Left lobe of liver (tissue), 2 donors: ENCODE measurements at regions not wholly inside any gene's neighbourhood (a gene's known extent, or its start where the extent isn't known, plus 50 kb on each side); places are given as distances from the start of the nearest gene placed in this dataset.
"Not testable (repeated sequence)": the region's sequence is repeated elsewhere in the genome, so short reads cannot be mapped to it uniquely, and the experiment has no call there.

Experiments used
- ATAC-seq: fragments of 200-7000 bp; cut with Tn5 transposase; one replicate; pipeline ENCODE4 v1.9.1; 2020; ENCODE audit warnings: mild to moderate bottlenecking, moderate library complexity
- DNase-seq: peaks from one replicate; pipeline ENCODE4 v3.0.0-alpha.2; 2020; ENCODE audit warnings: low spot score
- donor health status: DM: no; HTN: no; CAD: no; lungs with moderate emphysema.
- donor health status: DM: no; HTN: yes; CAD: no.

DNA sequence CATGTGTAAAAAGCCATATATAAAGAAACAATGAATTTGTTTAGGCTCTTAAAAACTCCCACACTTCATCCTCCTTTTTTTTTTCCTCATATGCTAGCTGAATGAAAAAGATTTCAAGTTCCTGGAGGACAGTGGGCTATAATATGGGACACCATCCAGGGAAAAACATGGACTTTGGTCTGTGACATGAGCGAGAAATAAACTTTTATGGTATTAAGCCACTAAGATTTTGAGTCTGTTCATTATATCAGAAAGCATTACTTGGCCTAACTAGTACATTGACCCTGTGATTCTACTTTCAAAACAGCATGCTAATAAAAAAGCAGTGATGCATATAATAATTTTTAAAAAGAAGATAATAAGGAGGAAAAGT is 392.3 kb upstream of the CAMK1G start:
- no peak for DNase-seq
- peak; percentile 66 for ATAC-seq

GRCh38 chr1:209196140-209196539 is 387.4 kb upstream of the CAMK1G start:
- ATAC-seq (no peak), DNase-seq (no peak)

- no peak for DNase-seq
- no peak for ATAC-seq
Measured at GRCh38 chr1:209198961-209199750, 384.4 kb upstream of the CAMK1G start.

- no peak for ATAC-seq
- DNase-seq = no peak
Measured at GRCh38 chr1:209199822-209200221, 383.7 kb upstream of the CAMK1G start.

- ATAC-seq, DNase-seq: not testable (repeated sequence)
Measured at GRCh38 chr1:209202321-209202720, 381.2 kb upstream of the CAMK1G start.

- peak; percentile 74 for ATAC-seq
- DNase-seq = no peak
Measured at GRCh38 chr1:209202830-209203532, 380.5 kb upstream of the CAMK1G start.

- no peak for DNase-seq
Measured at GRCh38 chr1:209203533-209203895, 380.0 kb upstream of the CAMK1G start.

DNA sequence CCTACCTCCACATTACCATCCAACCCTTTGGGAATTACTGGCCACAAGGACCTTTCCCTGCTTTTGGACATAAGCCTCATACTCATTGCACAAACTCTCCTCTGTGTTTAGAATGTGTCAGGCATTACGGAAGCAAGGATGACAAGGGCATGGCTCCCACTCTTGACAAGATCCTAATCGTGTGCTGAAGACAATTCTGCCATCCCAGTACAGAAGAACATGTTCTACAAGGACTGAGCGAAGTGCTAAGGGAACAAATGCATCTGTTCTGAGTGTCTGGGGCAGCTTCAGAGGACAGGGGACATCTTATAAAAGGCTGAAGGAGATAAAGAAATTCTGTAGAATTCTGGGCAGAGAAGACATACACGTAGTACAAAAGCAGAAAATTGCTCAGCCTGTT is 378.5 kb upstream of the CAMK1G start:
- ATAC-seq = no peak

More at GRCh38 chr1:209203533-209203895, 380.0 kb upstream of the CAMK1G start:
- ATAC-seq = no peak

DNA sequence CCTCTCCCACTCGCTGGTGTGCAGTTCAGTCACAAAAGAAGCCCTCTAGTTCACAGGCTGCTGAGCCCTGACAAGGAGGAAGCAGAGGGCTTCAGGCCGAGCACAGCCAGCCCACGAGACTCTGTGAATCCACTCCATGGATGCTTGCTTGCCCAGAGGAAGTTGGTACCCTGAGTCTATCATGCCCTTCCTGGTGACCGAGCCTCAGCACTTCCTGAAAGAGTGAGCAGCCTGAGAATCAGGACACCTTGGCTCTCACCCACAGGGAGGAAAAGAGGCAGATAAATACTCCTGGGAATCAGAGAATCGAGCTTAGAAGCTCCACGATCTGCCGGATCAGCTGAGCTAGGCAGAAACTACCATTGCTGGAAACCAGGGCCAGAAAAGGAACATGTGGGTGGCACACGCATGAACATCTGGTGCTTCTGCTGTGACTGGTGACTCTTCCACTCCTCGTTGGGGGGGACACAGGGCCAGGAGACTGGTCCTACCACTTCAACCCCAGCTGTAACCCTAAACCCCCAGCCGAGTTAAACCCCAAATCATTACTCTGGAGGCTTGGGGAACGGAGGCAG is 376.3 kb upstream of the CAMK1G start:
- ATAC-seq = peak; percentile 19
- no peak for DNase-seq

More for the DNA sequence above, 378.5 kb upstream of the CAMK1G start:
- no peak for DNase-seq

DNA sequence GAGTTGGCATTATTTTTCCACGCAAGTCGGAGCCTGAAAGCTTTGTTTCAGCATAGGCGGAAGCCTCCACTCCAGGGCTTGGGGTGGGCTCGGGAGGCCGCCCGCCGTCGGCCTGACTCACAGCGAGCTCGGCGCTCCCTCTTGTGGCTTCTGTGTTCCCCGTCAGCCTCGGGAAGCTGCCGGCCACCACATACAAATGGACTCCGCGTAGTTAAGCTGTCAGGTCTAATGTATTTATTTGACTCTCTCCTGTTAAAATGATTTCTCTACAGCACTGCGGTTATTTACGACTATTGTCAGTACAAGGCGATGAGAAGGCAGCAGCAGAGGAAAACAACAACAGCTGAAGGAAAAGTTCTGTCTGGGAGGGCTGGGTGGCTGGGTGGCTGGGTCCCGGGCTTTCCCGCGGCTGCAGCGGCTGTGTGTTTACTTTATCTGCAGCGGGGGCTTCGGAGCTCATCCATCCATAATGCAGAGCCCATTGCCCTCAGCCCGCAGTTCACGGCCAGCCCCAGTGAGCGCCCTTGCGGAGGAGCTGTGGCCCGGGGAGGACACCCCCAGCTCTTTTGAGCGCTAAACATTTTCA is 375.7 kb upstream of the CAMK1G start:
- ATAC-seq = peak; percentile 97
- DNase-seq = peak; percentile 63

DNA sequence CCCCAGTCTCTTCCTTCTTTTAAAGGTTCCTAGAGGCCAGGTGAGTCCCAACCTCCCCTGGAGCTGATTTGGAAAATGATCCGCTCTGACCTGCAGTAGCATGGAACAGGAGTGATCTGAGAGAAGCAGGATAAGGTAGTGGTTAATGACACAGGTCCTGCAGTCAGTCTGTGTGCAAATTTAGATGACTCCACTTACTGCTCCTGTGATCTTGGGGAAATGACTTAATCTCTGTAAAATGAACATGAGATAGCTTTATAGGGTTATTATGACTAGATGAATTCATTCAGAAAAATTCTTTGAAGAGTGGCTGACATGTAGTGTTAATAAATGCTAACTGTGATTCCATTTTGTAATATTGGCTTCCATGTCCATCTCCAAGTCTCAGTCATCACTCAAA is 374.9 kb upstream of the CAMK1G start:
- DNase-seq (no peak), ATAC-seq (no peak)

- no peak for ATAC-seq
- no peak for DNase-seq
Measured at GRCh38 chr1:209213989-209214388, 369.5 kb upstream of the CAMK1G start.

GRCh38 chr1:209215826-209216225 is 367.7 kb upstream of the CAMK1G start:
- ATAC-seq (no peak), DNase-seq (no peak)

GRCh38 chr1:209218113-209218512 is 365.4 kb upstream of the CAMK1G start:
- DNase-seq (no peak), ATAC-seq (no peak)

DNA sequence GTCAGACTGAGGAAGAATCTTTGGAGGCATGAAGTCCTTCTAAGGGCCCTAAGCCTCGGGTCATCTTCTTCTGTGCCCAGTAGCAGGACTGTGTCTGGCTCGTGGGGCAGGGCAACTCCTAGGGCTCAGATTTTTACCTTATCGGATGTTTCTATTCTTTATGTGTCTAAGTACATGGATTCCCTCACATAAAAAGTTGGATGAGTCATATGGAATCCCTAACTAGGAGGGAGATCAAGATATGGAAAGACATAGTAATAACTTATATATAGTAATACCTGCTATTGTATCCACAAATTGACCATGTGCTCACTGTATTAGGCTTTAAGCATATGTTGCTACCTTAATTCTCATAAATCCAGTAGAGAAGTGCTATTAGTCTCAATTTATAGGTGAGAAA is 364.5 kb upstream of the CAMK1G start:
- ATAC-seq (no peak), DNase-seq (no peak)

- no peak for DNase-seq
- ATAC-seq = no peak
Measured at GRCh38 chr1:209219791-209220524, 363.6 kb upstream of the CAMK1G start.

- DNase-seq (no peak), ATAC-seq (no peak)
Measured at GRCh38 chr1:209222826-209223225, 360.7 kb upstream of the CAMK1G start.

DNA sequence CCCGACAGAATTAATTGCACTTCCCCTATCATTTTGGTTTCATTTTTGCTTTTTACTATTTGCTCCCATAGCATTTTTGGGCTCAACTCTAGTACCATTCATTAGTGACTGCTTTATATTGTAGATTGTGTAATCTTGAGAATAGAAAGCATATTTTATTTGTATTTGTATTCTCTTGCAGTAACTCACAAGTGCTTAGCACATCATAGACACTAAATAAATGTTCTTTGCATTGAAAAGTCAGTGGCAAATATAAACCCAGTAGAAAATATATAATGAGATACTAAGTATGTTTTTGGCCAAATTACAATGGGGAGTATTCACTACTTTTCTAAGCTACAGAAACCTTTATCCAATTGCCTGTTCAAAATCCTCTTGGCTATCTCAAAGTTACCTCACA is 359.7 kb upstream of the CAMK1G start:
- DNase-seq (no peak), ATAC-seq (no peak)

- ATAC-seq (no peak), DNase-seq (no peak)
Measured at GRCh38 chr1:209224886-209225285, 358.6 kb upstream of the CAMK1G start.

- ATAC-seq (no peak), DNase-seq (no peak)
Measured at GRCh38 chr1:209227171-209227570, 356.3 kb upstream of the CAMK1G start.

GRCh38 chr1:209227941-209228340 is 355.6 kb upstream of the CAMK1G start:
- ATAC-seq (no peak), DNase-seq (no peak)
